ENCODE measurements at regions not wholly inside any gene's neighbourhood (a gene's known extent, or its start where the extent isn't known, plus 50 kb on each side); places are given as distances from the start of the nearest gene placed in this dataset.

DNA sequence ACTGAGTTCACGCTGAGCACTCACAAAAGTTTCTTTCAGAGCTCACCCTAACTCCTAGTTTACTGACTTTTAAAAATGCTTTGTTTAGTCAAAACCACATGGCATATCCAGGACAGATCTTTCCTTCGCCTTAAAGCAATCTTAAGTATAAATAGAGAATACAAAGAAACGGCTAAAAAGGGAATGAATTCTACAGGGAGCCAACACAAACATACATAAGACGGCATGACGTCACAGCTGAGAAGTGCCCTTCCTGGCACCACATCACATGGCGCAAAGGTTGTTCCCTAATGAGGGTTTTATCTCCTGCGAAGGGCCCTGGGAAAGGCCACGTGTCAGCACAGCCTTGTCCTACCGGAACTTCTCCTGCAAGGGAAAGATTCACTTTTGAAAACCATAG is 141.3 kb downstream of the IRX1 start:
- no peak for DNase-seq

DNA sequence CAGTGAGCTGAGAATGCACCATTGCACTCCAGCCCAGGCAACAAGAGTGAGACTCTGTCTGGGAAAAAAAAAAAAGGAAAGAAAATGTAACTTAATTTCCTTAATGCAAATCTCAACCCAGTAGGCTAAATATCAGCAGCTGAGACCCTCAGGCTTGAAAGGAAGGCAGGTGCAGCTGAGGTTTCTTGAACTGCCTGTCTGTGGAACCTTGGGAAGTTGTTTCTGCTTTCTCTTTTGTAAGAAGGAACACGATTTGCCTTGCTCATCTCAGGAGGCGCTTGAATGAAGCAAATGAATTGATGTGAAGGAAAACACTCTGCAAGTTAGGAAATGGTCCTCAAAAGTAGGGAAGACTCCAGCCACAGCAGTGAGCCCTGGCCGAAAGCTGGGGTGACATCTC is 143.3 kb downstream of the IRX1 start:
- DNase-seq, result no peak

DNA sequence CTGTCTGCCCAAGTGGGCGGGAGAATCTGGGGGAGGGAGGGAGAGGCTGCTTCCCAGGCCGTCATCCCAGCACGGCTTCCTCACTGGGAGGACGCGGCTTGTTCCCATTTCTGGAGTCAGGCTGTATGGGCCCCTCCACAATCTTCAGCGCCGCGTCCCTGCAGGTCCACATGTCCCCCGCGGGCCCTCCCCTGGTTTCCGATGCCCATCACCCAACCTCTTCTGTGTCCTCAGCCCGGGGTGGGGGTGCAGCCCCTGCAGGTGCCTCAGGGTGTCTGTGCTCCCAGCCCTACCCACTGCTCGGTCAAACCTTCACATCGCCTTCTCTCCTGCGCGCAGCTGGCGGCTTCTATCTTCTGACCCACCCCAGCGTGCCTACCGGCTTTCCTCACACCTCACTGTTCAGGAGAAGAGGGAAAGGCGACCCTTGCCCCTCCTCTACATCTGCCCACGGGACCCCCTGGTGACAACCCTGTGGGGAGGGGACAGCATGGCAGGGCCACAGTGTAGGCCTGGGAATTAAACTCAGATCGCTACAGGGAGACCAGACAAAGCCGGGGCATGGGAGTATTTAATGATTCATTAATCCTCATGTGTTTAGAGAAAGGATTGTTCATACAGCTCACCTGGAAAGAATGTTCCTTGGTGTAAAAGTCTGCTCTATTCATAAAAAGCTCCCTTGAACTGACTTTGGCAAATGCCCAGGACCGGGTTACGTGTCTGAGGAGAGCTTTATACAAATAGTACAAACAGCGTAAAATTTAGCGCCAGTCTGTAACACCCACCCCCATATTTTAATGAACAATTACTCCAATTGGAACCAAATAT is 145.1 kb downstream of the IRX1 start:
- DNase-seq, result no peak

DNA sequence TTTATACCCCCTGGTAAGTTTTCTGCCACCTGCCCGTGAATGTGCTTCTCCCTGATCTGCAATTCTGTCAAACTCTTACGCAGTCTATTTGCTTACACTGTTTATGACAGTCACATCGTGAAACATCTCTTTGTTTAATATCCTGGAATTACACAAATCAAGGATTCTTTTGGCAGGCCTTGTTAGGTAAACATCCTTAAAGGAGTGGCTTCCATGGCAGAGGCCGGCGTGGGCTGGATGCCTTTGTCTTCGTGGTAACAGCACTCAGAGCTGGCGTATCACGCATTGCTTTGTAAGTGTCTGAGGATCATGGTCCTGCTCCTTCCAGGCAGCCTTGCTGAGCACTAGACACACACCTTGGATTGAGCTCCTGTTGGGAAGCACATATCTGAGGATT is 145.7 kb downstream of the IRX1 start:
- DNase-seq, result no peak

DNA sequence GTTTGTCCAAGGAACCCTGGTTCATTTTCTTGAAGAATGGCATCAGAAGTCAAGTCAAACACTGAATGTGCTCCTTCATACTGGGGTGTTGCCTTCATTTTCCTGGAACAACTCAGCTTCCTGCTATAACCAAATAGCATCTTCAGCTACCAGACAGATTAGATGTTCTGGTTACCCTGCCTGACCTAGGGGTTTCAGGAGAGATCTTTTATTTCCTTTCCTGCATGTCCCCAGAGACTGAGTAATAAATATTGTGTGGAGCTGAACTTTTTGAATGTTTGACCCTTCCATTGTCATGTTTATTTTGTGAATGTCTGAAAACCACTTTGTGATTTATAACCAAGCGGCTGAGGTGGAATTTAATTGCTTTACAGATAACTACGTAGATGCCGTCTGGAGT is 147.1 kb downstream of the IRX1 start:
- DNase-seq, result no peak

DNA sequence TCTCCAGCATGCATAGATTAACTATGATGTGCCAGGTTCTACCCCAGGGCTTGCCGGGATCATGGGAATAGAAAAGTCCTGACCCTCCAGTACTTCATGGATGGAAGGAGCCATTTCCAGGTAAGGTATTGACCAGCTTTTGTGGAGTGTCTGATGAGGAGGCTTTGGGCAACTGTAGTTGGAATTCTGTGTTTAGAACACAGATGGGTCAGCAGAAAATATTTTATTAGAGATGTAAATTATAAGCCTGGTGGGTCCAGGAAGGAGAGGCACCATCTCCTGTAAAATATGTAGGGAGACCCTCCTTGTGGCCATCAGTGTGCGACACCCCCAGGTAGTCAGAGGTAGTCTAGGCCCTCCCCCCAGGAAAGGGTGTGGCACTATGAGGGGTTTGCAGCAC is 156.2 kb downstream of the IRX1 start:
- DNase-seq, result no peak

DNA sequence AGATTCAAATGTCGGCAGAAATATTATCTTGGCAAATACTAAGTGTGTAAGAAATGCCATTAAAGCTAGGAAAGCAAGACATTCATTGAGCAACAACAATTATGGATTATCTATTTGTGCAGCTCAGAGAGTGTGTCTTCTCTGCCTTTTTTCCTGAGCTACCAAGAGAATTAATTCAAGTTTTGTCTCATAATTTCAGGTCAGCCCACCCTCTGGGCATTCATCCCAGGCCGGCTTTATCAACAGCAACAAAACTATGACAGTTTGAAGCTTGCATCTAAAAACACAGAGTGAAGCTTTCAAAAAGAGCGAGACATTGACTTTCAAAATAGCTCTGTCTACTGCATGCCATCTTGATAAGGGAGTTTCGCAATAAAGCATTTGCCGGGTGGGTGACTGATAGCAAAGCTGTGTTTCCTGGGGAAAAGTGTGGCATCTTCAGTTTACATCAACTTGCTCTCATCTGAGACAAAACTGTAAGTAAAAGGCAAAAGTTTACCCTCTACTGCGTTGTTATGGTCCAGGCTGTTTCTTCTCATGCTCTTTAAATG is 182.4 kb downstream of the IRX1 start:
- no peak for DNase-seq

DNA sequence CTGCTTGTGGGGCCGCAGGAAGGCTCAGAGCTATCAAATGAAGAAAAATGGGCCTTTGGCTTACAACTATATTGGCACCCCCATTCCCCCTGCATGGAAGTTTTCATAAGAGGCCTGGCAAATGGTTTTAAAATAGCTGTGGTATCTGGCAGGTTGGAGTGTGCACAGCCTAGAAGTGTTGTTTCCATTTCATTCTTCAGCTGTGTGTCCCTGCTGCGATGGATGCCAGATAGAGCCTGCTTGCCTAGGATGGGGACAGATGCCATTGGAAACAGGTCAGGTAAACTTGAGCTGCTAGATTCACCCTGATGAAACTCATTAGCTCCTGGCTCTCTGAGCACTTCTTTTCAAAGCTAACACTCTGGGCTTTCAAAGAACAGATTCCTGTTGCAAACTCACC is 183.3 kb downstream of the IRX1 start:
- DNase-seq, result no peak

DNA sequence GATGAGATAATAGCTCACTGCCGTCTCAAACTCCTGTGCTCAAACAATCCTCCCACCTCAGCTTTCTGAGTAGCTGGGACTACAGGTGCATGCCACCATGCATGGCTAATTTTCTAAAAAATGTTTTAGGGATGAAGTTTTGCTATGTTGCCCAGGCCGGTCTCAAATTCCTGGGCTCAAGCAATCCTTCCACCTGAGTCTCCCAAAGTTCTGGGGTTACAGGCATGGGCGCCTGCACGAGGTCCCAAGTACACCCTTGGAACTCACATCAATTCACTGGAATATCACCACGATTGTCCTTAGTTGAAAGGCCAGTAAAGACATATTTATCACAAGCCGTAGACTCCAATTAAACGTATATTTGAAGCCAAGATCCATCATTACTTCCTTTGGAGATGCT is 184.6 kb downstream of the IRX1 start:
- DNase-seq, result no peak

DNA sequence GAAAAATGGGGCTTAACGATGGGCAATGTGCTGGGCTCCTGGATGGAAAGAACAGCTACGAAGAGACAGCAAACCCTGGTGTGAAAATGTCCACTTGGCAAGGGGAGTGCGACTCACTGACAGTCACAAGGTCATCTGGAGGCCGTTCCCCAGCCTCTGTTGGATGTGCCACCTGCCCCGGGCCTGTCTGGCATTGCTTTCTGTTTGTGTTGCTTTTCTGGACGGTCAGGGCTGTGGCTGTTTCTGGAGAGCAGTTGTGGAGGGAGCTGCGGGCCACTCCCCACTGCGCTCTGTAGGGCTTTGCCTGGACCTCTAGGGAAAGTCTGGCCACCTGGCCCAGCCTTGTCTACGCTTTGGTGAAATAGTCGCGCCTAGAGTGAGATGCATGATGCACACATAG is 185.3 kb downstream of the IRX1 start:
- no peak for DNase-seq

DNA sequence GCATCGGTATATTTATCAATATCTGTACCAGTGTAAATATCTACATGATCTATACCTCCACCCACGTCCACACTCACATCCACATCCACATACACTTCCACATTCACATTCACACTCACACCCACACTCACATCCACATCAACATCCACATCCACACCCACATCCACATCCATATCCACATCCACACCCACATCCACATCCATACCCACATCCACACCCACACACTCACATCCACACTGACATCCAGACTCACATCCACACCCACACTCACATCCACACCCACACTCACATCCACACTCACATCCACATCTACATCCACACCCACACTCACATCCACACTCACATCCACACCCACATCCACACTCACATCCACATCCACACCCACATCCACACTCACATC is 189.2 kb downstream of the IRX1 start:
- DNase-seq, result no peak

DNA sequence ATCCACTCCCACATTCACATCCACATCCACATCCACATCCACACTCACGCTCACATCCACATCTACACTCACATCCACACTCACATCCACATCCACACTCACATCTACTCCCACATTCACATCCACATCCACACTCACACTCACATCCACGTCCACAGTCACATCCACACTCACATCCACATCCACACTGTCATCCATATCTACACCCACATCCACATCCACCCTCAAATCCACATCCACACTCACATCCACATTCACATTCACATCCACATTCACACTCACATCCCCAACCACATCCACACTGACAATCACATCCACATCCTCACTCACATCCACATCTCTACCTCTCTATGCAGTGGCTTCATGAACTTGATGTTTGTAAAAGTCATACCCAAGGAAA is 190.5 kb downstream of the IRX1 start:
- DNase-seq, result no peak

DNA sequence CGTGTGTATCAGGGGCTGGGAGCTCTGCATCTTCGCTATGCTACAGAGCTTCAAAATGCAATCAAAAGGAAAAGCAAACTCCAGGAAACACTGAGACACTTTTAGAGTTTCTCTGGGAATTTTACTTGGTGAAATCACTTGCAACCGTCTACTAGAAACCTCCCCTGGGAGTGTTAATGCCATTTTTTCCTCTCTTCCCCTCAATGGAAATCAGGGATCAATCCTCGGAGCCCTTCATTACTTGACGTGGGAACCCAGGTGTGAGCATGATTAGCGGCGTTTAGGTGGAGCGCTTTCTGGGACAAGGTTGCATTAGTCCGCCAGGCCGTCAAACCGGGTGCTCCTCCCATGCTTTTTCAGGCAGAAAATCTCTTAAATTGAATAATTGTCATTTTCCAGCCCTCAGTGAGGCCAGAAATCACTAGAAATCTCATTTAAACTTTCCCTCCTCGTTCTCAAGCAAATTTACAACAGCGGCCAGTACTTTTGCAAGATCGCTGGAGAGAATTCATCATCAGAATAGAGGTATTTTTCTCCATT is 191.3 kb downstream of the IRX1 start:
- no peak for DNase-seq

DNA sequence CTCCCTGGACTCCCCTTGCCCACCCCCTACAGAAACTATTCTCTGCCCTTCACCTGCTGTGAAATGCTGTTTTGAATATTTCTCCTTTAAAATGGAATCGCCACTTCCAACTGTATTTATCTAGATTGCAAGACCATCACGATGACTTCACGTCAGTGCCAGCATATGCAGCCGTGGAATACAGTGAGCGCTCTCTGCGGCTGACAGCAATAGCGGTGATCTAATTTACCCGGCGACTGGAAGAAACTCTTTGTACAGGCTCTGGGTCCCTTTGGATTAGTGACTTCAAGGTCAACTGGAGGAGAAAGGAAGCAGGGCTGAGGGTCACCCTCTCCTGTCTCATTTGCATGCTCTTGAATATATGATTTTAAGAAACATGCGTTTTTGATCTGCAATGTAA is 192.0 kb downstream of the IRX1 start:
- DNase-seq, result no peak

DNA sequence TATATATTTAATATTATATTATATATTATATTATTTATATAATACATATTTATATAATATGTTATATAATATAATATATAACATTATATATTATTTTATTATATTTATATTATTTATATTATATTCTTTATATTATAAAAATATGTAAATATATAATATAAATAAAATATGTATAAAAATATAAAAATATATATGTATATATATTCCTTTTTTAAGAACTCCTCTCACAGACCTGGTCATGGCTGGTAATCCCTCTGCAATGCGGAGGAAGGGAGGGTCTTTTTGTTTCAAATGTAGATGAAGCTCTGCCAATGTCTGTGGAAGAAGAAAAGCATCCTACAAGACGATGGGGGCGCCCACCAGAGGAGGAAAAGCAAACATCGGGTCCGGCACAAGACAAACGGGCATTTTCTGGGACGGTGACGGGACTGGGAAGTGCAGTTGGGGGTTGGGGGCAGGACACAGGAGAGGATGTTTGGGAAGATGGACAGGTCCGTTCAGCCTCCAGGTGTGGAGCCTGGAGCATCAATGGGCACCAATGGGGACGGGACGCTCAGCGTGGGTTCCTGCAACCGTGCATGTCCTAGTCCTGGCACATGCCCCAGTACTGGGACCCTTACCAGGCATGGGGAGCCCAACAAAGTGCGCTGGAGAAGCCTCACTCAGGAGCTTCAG is 194.0 kb downstream of the IRX1 start:
- no peak for DNase-seq

DNA sequence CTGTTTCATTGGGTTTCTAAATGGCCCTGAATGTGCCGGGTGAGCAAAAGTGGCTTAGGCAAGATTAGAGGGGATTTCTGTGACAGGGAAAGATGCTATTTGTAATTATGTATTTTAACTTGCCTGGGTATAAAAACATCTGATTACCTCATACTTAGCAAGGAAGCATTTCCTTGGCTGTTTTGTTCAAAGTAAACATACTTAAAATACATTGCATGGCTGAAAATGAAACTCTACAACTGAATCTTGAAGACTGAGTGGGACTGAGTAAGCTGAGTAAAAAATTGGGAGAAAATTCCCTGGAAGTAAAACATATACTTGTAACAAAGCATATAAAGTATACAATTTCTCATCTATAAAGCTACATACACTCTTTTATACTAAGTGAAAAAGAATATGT is 197.5 kb downstream of the IRX1 start:
- no peak for DNase-seq

DNA sequence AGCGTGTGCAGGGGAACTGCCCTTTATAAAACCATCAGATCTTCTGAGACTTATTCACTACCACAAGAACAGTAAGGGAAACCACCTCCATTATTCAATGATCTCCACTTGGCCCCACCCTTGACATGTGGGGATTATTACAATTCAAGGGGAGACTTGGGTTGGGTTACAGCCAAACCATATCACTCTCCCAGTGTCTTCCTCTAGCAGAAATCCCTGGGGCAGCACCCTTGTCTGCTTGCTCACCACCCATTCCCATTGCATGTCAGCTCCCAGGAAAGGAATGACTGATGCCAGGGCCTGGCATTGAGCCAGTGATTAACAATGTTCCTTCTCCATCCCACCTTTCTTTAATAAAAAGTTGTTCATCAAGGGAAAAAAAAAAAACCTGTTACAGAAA is 199.0 kb downstream of the IRX1 start:
- DNase-seq, result no peak

DNA sequence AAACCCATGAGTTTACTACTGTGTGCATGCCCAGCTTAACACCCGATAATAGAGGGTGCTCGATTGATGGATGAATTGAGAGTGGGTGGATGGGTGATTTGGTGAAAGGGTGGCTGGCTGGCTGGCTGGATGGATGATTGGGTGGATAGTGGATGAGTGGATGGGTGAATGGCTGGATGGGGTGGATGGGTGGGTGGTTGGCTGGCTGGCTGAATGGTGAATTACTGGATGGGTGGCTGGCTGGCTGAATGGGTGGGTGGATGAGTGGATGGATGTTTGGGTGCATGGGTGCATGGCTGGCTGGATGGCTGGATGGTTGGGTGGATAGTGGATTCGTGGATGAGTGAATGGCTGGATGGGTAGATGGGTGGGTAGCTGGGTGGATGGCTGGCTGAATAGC is 201.1 kb downstream of the IRX1 start:
- no peak for DNase-seq

DNA sequence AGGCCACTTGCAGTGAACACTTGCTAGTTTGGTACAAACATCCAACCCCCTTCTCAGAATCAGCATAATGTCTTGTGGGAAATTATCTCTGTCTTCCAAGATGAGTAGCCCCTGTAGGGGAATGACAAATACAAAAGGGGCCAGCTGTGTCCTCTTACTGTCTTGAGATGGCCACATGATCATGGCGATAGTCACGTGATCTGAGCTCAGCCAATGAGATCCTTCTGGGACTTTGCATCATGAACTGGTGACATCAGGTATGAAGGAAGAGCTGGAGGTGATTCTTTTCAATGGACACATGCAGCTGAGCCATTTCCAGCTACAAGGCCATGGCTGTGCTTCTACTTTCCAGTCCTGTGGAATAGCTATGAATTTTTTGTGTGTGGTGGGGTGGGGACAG is 206.3 kb downstream of the IRX1 start:
- no peak for DNase-seq

DNA sequence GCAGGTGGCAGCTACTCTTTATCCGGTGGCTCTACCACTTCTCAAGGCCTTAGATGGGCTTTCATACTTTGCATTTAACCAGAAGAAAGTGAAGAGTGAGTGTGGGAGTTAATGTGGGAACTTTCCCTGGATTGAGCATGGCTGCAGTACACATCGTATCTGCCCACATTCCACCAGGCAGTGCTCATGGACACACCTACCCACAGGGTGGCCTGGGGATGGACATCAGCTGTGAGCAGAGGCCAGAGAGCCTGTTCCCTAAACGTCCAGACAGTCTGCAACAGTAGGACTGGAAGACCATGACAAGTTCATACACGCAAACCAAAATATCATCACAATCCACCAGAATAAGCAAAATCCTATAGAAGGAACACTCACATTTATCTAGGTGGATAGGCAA is 213.8 kb downstream of the IRX1 start:
- no peak for DNase-seq

DNA sequence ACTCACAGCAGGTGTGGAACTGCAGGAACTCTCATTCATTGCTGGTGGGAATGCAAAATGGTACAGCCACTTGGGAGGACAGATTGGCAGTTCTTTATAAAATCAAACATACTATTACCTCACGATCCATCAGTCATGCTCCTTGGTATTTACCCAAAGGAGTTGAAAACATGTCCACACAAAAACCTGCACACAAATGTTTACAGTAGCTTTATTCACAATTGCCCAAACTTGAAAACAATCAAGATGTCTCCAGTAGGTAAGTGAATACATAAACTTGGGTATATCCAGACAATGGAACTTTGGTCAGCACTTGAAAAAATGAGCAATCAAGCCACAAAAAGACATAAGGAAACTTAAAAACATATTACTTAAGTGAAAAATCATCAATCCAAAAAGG is 215.5 kb downstream of the IRX1 start:
- DNase-seq, result no peak

DNA sequence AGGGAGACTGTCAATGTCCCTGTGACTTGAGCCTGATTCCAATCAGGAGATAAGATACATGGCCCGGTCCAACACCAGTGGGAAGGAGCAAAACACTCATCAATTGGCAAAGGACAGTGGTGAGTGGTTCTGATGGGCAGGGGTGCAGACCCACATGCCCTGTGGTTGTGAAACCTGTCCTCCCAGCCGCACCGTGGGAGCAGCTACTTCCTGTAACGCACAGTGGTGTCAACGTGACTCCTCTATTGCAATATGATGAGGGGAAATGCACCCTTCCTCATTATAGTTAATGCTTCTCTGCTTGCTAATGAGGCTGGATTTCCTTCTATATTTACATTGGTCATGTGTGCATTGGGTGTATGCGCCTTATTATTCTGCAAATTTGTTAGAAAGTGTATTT is 223.0 kb downstream of the IRX1 start:
- no peak for DNase-seq

DNA sequence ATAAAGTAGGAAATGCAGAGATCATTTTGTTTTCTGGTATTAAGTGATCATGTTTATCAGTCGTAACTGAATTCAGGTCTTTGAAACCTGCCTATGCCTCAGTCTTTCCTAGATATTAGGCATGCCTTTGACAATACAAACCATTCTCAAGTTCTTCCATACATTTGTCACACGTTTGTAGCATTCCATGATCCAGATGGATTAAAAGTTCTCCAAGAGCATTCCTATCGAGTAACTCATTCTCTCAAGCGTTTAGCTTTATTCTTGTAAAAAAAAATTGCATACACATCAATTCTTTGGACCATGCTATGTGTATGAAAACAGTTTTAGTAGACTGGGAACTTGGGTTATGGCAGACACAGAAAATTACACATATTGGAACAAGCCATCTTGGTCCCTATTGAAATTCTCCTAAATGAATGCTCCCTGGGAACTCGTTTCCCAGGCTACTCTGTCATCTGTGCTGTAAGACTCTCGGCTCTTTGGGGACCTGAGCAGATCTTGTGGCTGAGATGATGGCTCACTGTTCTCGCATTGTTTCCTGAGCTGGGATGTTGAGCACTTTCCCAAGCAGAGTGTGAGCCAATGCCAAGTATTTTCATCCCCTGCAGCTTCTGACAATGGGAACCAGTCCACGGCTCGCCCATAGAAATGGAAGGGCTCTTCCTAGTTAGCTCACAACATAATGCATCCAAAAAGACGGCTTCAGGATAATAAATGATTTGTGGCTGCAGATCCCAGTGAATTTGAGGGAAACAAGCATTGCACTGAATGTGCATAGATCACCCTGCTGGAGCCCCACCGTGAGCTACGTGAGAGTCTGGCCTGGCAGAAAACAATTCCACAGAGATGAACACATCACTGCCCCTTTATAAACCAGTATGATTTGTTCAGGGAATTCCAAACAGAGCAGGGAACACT is 230.2 kb downstream of the IRX1 start:
- DNase-seq, result peak; percentile 58
